ENCODE measurements at regions not wholly inside any gene's neighbourhood (a gene's known extent, or its start where the extent isn't known, plus 50 kb on each side); places are given as distances from the start of the nearest gene placed in this dataset.

DNA sequence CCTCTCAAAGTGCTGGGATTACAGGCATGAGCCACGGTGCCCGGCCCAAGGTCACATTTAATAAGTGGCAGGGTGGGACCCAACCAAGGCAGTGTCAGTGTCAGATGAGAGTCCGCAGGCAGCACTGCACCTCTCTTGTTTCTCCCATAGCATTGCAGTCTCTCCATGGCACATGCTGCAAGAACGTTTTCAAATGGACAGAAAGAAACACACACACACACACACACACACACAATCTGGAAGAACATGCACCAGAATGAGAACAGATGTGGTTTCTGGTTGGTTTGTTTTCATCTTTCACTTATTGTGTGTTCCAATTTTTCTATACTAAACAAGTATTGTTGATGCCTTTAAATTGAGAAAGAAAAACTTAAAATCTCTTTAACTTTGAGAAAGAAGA, 126.5 kb downstream of the SYF2 start:
- TF ChIP-seq CTCF (IDR thresholded peaks at IDR 0.05) (no peak), POLR2A (IDR thresholded peaks at IDR 0.05) (no peak)
